GM12872 (cell line): ENCODE measurements at regions not wholly inside any gene's neighbourhood (a gene's known extent, or its start where the extent isn't known, plus 50 kb on each side); places are given as distances from the start of the nearest gene placed in this dataset.

Experiments
- TF ChIP-seq, protein P1 (sequence below): IDR thresholded peaks from 3 replicates; pipeline ENCODE4 v1.5.1; 2011; ENCODE audit warnings: low read depth, mild to moderate bottlenecking, low read length, moderate library complexity; ENCODE audit not compliant: insufficient read depth

GRCh38 chr1:60296794-60297193, 223.2 kb upstream of the C1orf87 start:
- TF ChIP-seq, protein P1, sequence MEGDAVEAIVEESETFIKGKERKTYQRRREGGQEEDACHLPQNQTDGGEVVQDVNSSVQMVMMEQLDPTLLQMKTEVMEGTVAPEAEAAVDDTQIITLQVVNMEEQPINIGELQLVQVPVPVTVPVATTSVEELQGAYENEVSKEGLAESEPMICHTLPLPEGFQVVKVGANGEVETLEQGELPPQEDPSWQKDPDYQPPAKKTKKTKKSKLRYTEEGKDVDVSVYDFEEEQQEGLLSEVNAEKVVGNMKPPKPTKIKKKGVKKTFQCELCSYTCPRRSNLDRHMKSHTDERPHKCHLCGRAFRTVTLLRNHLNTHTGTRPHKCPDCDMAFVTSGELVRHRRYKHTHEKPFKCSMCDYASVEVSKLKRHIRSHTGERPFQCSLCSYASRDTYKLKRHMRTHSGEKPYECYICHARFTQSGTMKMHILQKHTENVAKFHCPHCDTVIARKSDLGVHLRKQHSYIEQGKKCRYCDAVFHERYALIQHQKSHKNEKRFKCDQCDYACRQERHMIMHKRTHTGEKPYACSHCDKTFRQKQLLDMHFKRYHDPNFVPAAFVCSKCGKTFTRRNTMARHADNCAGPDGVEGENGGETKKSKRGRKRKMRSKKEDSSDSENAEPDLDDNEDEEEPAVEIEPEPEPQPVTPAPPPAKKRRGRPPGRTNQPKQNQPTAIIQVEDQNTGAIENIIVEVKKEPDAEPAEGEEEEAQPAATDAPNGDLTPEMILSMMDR: no peak

DNA sequence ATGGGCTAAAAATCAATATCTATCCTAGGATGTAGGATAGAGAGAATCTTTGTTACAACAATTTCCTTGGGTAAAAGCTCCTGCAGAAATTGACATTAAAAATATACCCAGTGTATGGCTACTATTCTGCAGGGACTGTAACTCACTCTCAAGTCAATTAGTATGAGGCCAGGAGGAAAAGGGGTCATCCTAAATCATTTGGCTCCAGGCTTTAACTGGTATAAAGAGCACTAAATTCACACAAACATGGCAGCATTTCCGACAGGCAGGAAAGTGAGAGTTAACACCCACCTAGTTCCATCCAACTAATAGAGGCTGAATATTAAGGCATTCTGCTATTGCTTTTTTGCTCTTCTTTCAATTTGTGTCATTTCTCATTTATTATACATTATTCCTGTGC, 218.6 kb upstream of the C1orf87 start:
- TF ChIP-seq, protein P1: no peak

GRCh38 chr1:60290393-60290792, 216.8 kb upstream of the C1orf87 start:
- TF ChIP-seq, protein P1: no peak

DNA sequence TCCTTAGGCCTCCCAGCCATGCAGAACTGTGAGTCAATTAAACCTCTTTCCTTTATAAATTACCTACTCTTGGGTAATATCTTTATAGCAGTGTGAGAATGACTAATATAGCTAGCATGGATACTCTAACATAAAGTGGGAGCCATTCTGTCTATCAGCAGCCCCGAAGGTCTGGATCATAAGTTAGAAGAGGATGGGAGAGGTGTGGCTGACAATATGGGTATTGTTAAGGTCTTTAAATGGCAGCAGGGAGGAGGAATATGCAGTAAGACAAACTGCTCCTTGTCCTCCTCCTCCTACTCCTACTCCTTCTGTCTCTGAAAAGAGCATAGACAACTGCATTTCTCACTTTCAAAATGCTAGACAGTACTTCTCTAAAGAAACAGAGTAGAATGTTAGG, 214.0 kb upstream of the C1orf87 start:
- TF ChIP-seq, protein P1: no peak

DNA sequence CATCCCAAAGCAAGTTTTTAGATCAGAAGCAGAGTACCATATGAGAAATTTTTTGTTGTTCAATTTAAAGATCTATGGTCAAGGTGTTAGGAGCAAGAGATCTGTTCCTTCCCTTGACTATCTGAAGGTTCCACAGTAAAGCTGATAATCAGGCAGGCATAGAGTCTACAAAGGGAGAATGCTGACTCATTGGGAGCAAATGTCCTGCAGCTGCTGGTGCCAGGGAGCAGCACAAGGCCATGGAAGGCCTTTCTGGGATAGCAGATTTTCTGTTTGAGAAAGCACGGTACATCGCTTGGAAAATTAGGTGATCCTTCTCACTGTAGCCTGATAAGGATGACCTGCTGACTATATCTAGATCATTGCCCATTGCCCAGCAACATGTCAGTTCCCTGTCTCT, 210.1 kb upstream of the C1orf87 start:
- TF ChIP-seq, protein P1: no peak

DNA sequence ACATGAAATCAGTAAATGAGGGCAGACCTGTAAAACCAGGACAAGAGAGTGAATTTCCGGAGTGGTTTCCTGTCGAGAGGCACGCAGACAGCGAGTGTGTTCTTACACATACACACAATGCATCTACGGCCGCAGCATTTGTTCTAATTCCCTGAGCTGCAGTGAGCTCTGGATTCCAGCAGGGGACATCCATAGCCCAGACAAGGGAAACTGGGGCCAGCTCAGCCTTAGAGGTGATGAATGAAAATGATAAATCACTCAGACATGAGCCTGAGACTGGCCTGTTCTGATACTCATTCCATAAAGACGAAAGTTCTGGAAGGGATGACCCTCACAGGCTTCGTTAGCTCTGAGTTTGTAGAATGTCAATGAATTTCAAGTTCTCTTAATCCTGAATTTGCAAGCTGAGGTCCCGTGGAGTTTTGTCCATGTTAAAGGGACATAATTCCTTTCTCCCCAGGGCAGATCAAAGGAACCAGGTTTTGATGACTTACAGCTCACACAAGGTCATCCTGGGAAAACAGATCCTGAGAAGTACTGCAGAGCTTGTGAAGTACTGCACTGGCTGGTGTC, 207.9 kb upstream of the C1orf87 start:
- TF ChIP-seq, protein P1: peak; percentile 79

- TF ChIP-seq, protein P1: no peak
Measured at GRCh38 chr1:60280819-60281218, 207.2 kb upstream of the C1orf87 start.

GRCh38 chr1:60280256-60280655, 206.7 kb upstream of the C1orf87 start:
- TF ChIP-seq, protein P1: no peak
